HG02759 (cell line): ENCODE measurements at regions not wholly inside any gene's neighbourhood (a gene's known extent, or its start where the extent isn't known, plus 50 kb on each side); places are given as distances from the start of the nearest gene placed in this dataset.
"Not testable (repeated sequence)": the region's sequence is repeated elsewhere in the genome, so short reads cannot be mapped to it uniquely, and the experiment has no call there.

Experiments
- ATAC-seq: cut with Tn5 transposase; IDR thresholded peaks from one replicate; pipeline ENCODE4 v1.9.1; 2021; ENCODE audit warnings: mild to moderate bottlenecking, moderate library complexity; ENCODE audit not compliant: unreplicated experiment

DNA sequence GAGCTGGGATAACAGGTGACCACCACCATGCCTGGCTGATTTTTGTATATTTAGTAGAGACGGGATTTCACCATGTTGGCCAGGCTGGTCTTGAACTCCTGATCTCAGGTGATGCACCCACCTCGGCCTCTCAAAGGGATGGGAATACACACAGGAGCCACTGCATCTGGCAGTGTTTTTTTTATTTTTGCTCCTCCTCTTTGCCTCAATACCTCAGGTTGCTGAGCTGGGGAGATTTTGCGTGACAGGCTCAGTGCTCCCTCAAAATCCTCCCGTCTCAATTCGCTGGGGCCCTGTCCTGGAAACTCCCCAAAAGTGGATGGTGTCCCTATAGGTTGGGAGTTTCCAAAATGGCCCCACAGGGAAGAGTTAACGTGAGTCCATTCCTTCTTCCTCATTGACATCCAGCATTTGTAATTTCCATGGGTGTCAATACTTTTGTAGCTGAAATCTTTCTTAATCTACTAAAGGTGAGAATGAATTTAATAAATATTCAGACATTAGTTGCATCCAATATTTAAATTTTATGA, 71.8 kb downstream of the GGTLC2 start:
- ATAC-seq: no peak

DNA sequence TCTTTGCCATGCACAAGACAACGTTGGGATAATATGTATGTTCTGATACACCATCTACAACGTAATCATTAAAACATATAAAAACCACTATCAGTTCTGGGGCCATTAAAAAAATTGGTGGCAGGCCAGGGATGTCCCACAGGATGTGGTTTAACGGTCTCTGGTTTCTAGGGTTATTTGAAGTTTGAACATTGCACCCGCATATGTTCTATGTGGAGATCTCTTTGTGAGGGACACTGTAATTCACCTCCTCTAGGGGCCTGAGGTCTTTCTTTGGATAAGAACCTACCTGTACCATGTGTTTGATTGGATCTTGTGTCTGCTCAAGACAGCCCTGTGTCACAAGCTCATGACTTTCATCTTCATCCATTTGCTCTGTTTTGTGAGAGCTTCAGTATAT, 73.2 kb downstream of the GGTLC2 start:
- no peak for ATAC-seq

DNA sequence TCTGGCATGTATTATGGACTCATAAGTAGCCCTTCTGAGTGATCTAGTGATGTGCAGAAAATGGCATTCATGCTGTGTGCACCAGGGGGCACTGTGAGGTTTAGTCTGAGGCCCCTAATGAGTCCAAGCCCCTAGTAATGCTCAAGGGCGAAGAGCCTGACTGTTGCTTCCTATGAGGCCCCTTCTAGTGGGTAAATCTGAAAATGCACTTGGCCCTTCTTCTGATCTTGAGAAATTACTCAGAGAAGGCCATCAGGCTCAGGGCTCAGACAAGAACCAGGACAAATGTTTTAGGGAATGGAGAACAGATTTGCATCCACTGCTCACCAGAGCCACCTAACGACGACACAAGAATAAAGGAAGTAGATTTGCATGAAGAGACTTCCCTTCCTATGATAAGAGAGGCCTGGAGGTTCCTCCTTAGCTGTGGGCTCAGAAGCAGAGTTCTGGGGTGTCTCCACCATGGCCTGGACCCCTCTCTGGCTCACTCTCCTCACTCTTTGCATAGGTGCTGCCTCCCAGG, 75.8 kb downstream of the GGTLC2 start:
- peak; percentile 64 for ATAC-seq

DNA sequence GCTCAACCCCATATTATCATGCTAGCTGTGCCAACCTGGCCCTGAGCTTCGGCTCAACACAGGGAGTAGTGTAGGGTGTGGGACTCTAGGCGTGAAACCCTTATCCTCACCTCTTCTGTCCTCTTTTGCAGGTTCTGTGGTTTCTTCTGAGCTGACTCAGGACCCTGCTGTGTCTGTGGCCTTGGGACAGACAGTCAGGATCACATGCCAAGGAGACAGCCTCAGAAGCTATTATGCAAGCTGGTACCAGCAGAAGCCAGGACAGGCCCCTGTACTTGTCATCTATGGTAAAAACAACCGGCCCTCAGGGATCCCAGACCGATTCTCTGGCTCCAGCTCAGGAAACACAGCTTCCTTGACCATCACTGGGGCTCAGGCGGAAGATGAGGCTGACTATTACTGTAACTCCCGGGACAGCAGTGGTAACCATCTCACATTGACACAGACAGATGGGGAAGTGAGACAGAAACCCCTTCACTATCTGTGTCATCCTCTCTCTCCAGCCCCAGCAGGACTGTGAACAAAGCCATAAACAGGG, 76.4 kb downstream of the GGTLC2 start:
- ATAC-seq: peak; percentile 78

DNA sequence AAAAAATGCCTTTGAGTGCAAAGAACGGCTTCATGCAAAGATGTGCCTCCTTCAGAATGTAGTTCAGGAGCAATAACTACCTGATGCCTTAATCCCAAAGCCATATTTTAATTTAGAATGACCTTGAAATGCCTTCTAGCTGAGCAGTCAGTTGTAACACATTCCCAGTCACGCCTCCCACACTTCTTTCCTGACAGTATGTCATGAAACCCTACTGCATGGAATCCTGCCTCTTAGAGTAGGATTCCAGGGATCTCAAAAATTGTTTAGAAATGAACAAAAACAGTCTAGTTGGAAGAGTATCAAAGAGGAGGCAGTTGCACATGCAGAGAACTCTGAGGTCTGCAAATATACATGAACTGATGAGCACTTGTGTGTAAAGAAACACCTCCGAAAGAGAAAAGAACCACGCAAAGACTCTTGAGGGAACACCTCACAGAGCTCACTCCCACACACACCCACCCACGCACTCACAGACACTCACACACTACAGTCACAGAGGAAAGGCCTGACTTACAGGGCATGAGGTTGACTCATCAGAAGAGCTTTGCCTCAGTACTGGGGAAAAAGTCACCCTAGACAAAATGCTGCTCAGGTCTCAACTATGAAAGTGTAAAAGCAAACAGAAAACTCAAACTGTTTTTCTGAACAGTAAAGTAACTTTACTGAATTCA, 77.4 kb downstream of the GGTLC2 start:
- ATAC-seq: no peak

DNA sequence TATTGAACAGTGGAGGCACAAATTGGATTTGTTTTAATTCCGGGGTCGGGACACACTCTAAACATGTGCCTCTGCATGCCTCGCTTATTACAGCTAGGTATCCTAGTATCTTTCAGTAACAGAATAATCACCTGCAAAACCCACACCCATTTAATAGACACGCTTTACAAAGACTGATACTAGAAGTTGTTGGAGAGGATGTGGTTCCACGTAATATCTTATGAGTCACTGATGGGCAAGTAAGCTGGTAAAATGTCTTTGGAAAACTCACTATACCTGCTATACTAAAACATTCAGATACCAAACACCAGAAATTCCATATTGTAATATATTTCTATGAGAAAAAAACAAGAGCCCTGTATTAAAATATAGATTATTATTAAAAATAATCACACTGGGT, 84.0 kb downstream of the GGTLC2 start:
- no peak for ATAC-seq

DNA sequence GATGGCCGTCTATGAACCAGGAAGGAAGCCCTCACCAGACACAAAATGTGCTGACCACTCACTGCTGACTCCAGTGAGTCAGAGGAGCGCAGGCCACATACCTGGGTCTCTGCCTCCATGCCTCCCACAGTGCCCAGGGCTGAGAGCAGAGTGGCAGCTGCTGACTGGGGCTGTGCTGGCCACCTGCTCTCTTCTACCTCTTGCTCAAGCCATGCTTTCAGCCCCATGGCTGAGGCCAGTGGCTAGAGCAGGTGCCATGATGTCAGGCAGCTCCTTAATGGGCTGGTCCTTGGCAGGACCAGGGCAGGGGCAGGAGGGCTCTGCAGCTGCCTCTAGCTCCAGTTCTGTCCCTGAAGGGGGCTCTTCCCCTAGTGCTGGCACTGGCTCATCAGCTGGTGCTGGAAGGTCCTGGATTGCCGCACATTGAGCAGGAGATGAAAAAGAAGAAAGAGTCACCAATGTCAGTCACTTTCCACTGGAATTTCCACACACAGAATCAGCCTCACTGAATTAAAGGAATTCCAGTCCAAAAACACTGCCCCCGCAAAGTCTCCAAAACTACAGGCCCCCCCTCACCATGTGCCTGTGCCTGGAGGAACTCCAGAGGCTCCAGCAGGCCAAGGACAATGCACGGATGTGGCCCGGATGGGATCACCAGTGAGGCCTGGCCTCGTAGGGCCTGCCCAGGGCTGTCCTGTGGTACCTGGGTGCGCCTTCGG, 86.4 kb downstream of the GGTLC2 start:
- no peak for ATAC-seq

DNA sequence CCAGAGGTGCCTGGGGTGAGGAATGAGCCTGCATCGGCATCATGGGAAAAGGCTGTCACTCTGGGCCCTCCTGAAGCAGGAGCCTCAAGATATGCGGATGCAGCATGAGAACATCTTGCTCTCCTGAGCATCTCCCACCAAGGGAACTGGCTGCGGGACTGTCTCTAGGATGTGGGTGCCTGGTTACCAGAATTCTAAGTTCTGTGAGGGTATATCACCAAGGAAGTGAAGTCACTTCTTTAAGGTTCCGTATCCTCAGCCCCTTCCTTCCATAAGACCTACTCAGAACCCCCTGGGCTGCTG, 86.9 kb downstream of the GGTLC2 start:
- ATAC-seq: no peak

DNA sequence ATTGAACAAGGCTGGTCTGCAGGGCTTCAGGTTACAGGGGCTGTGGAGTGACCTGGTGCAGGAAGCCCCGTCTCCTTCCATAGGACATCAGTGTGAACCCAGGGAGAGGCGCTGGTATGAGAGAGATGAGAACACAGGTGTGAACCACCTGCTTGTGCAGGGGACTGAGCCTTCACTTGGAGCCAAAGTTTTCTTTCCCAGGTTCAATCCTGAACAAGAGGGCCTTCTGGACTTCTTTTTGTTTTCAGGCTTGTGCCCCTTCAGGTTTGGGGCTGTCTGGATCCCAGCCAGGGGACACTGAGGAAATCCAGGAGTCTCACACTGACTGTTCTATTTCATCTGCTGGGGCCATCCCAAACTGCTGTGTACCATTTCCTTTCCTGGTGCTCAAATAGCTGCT, 88.6 kb downstream of the GGTLC2 start:
- ATAC-seq: not testable (repeated sequence)

DNA sequence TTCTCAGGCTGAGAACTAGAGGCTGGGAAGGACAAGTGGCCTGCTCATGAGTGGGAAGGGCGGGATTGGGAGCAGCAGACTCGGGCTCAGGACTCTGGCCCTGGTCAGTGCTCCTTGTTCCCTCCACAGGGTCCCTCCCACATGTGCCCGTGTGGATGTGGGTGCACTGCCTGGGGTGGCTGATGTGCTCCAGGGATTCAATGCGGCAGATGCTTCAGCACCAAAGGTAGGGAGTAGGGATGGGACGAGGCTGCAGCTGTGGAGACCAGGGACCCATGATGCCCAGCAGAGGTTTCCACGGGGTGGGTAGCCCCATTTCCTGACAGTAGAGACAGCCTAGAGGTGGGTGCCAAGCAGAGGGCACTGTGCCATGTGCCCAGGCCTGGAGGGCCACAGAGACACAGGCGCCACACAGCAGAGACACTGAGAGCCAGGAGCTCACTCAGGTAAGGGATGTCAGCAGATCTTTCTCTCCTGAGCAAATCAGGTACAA, 89.5 kb downstream of the GGTLC2 start:
- ATAC-seq: no peak

DNA sequence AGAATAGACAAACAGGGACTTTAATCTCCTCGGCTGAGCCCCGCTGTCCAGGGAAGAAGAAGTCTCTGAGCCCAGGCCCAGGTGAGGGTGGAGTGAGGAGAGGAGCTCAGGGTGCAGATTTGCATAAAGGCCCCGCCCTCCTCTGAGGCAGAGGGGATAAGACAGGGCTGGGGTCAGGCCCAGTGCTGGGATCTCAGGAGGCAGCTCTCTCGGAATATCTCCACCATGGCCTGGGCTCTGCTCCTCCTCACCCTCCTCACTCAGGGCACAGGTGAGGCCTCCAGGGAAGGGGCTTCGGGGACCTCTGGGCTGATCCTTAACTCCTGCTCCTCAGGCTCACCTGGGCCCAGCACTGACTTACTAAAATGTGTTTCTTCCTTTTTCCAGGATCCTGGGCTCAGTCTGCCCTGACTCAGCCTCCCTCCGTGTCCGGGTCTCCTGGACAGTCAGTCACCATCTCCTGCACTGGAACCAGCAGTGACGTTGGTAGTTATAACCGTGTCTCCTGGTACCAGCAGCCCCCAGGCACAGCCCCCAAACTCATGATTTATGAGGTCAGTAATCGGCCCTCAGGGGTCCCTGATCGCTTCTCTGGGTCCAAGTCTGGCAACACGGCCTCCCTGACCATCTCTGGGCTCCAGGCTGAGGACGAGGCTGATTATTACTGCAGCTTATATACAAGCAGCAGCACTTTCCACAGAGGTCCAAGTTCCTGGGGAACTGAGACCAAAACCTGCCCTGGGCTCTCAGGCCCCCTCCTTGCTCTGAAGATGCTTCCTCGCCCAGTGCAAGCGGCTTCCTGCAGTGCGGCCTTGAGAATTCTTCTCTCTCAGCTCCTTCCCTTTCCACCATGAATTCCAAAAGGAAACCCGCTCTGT, 90.2 kb downstream of the GGTLC2 start:
- not testable (repeated sequence) for ATAC-seq

DNA sequence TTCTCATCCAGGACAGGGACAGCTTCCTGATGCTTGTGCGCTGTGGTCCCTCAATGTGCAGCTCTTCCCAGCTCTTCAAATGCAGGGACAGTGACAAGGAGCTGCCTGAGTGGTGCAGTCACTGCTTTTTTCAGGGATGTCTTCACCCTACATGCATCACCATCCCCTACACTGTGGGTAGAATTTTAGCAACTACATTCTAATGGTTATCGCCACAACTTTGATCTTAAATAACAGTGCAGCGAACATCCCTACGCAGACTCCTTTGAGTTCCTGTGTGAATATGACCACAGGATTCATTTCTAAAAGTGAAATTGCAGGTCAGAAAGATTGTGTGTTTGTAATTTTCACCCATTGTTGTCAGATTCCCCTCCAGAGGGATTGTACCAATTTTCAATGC, 90.9 kb downstream of the GGTLC2 start:
- ATAC-seq: not testable (repeated sequence)

DNA sequence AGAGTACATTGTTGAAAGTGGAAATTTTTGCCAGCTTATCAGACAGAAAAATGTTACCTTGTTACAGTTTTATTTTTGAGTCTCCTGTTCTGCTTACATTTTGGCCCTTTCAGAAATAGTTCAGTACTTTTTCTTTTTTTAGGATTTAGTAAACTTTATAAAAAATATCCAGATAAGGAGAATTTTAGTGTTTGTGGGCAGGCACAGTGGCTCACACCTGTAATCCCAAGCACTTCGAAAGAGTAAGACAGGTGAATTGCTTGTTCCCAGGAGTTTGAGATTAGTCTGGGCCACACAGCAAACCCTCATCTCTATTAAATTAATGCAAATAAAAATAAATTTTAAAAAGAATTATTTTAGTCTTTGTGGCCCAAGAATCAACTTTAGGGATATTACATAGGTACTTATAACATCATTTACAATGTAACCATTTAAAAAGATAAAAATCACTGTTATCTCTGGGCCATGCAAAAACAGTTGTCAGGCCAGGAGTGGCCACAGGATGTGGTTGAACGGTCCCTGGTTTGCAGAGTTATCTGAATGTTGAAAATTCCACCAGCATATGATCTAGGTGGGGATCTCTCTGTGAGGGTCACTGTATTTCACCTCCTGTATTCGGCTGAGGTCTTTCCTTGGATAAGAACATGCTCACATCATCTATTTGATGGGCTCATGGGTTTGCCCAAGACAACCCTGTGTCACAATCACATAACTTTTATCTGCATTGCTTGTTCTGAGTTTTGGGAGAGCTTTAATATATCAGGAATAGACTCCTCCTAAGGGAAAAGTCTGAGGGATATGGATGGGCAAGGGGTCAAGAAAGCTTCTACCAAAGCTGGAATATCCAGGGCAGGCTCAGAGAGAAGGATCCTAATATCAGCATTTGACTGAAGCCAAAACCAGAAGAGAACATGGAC, 91.5 kb downstream of the GGTLC2 start:
- ATAC-seq: no peak

DNA sequence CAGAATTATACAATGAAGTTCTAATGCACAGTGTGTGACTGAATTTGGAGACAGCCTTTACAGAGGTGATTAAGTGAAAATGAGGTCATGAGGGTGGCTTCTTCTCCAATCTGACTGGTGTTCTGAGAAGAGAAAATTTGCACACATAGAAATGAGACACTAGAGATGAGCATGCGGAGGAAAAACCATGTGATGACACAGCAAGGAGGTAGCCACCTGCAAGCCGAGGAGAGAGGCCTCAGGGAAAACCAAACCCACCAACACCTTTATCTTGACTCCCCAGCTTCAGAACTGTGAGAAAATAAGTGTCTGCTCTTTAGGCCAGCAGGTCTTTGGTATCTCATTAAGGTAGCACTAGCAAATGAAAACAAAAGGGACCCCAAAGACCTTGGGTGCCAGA, 93.2 kb downstream of the GGTLC2 start:
- no peak for ATAC-seq

DNA sequence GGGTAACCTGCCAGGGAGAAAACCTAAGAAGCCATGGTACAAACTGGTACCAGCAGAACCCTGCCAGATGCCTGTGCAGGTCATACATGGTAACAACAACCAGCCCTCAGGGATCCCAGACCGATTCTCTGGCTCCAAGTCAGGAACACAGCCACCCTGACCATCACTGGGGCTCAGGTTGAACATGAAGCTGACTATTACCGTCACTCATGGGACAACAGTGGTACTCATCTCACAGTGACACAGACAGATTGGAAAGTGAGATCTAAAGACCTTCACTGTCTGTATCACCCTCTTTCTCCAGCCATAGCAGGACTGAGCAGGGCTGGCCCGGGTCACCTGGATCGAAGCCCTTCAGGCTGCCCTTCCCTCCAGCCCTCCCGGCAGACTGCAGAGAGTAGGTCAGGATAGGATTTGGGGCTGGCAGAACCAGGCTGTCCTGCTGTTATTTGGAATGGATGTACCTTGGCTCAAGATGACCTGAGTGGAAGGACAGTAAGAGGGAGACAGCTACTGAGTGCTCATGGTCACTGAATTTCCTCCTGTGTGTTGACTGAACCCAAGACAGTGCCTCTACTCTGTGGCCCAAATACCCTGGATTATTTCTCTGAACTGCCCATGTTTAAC, 94.7 kb downstream of the GGTLC2 start:
- ATAC-seq: no peak

DNA sequence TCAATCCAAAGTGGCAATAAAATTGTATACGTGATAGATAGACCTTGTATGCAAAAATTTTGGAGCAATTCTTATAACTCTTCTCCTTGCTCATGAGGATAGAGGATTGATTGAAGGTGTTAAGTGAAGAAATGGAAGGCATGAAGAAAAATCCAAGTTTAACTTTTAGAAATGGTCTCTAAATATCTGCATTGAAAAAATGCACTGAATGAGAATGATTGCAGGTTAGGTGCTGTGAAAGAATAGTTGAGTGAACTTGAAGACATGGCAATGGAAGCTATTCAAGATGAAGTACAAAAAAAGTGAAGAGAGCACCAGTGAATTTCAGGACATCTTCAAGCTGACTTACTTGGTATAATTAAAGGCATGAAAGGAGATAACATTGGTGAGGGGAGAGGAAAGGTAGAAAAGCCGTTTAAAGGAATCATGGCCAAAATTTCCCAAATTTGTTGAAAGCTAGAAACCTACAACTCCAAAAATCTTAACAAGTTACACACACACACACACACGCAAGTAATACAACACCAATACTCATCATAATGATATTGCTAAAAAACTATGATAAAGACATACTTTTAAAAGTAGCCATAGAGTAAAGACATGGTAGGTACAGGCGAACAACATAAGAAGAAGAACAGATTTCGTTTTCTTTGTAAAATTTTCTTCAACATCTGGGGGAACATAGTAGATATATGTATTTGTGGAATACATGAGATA, 96.3 kb downstream of the GGTLC2 start:
- no peak for ATAC-seq

DNA sequence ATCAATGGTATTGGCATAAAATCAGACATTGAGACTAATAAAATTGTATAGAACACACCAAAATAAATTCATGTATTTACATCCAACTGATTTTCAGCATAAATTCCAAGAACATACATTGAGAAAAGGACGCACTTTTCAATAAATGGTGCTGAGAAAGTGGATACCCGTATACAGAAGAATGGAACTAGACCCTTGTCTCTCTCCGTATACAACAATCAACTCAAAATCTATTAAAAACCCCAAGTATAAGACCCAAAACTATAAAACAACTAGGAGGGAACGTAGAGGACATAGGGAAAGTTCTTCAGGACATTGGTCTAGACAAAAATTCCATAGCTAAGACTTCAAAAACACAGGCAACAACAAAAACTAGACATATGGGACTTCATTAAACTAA, 97.4 kb downstream of the GGTLC2 start:
- no peak for ATAC-seq

DNA sequence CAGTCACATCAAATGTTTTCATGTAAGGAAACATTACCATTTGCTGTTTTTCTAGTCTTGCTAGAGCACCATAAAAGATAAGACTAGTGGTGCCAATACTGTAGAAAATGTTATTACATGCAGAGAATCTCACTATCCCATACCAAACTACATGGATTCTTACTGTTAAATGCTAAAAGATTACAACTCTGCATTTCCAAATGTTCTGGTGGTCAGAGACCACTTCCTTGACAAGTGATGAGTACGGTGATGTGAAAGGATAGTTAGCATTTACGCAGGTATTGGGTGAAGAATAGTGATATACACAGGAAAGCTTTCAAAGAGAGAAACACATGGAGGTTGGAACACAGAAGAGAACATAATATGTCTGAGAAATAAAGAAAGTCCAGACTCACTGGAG, 98.2 kb downstream of the GGTLC2 start:
- no peak for ATAC-seq
